H7 (cell line): ENCODE measurements at regions not wholly inside any gene's neighbourhood (a gene's known extent, or its start where the extent isn't known, plus 50 kb on each side); places are given as distances from the start of the nearest gene placed in this dataset.

Experiments
- DNase-seq: peaks from one replicate; pipeline ENCODE4 v3.0.0; 2012
- H3K27me3 ChIP-seq: 2 replicates; pipeline ENCODE4 v1.6.0; 2011; ENCODE audit warnings: mild to moderate bottlenecking, low read length; ENCODE audit not compliant: control insufficient read depth, insufficient read depth
- H3K36me3 ChIP-seq: replicated peaks from 2 replicates; pipeline ENCODE4 v1.5.1; 2011; ENCODE audit warnings: low read length; ENCODE audit not compliant: control insufficient read depth, insufficient read depth
- H3K4me3 ChIP-seq: 2 replicates; pipeline ENCODE4 v1.5.1; 2011; ENCODE audit warnings: low read depth, mild to moderate bottlenecking, control low read depth, low read length, moderate library complexity; ENCODE audit not compliant: insufficient read depth

GRCh38 chr6:98639089-98639635 is 195.2 kb upstream of the POU3F2 start:
- no peaks in the 10 kb centered on the region for H3K36me3 ChIP-seq
- no peaks in the 10 kb centered on the region for H3K27me3 ChIP-seq
- H3K4me3 ChIP-seq = no peak overlapping the region
- no peak for DNase-seq

GRCh38 chr6:98640366-98640765 is 194.0 kb upstream of the POU3F2 start:
- no peak for DNase-seq
- no peaks in the 10 kb centered on the region for H3K27me3 ChIP-seq
- no peak overlapping the region for H3K4me3 ChIP-seq
- H3K36me3 ChIP-seq = no peaks in the 10 kb centered on the region

- Histone ChIP-seq H3K4me3 (no peak overlapping the region), H3K36me3 (no peaks in the 10 kb centered on the region), H3K27me3 (no peaks in the 10 kb centered on the region)
- DNase-seq = no peak
These were observed 192.2 kb upstream of the POU3F2 start for GRCh38 chr6:98641949-98642719.

- H3K4me3 ChIP-seq = no peak overlapping the region
- H3K27me3 ChIP-seq = no peaks in the 10 kb centered on the region
- no peak for DNase-seq
- no peaks in the 10 kb centered on the region for H3K36me3 ChIP-seq
These were observed 190.3 kb upstream of the POU3F2 start for GRCh38 chr6:98644063-98644462.

GRCh38 chr6:98648211-98648914 is 186.0 kb upstream of the POU3F2 start:
- no peak for DNase-seq
- no peaks in the 10 kb centered on the region for H3K36me3 ChIP-seq
- no peaks in the 10 kb centered on the region for H3K27me3 ChIP-seq
- no peak overlapping the region for H3K4me3 ChIP-seq

GRCh38 chr6:98650941-98651340 is 183.4 kb upstream of the POU3F2 start:
- Histone ChIP-seq H3K4me3 (no peak overlapping the region), H3K36me3 (no peaks in the 10 kb centered on the region), H3K27me3 (no peaks in the 10 kb centered on the region)
- DNase-seq = no peak

- no peak for DNase-seq
- H3K27me3 ChIP-seq = no peaks in the 10 kb centered on the region
- no peaks in the 10 kb centered on the region for H3K36me3 ChIP-seq
- no peak overlapping the region for H3K4me3 ChIP-seq
These were observed 181.2 kb upstream of the POU3F2 start for GRCh38 chr6:98653179-98653578.

GRCh38 chr6:98657764-98658163 is 176.6 kb upstream of the POU3F2 start:
- peak; percentile 1 for DNase-seq
- no peak overlapping the region for H3K4me3 ChIP-seq
- H3K36me3 ChIP-seq = no peaks in the 10 kb centered on the region
- no peaks in the 10 kb centered on the region for H3K27me3 ChIP-seq

- H3K4me3 ChIP-seq = no peak overlapping the region
- no peak for DNase-seq
- H3K27me3 ChIP-seq = no peaks in the 10 kb centered on the region
- H3K36me3 ChIP-seq = no peaks in the 10 kb centered on the region
These were observed 165.0 kb upstream of the POU3F2 start for GRCh38 chr6:98669371-98669770.

- Histone ChIP-seq H3K36me3 (no peaks in the 10 kb centered on the region), H3K4me3 (no peak overlapping the region)
- DNase-seq = no peak
These were observed 164.2 kb upstream of the POU3F2 start for GRCh38 chr6:98670045-98670746.

GRCh38 chr6:98672681-98673475 is 161.5 kb upstream of the POU3F2 start:
- DNase-seq = no peak
- no peaks in the 10 kb centered on the region for H3K27me3 ChIP-seq

More at GRCh38 chr6:98670045-98670746, 164.2 kb upstream of the POU3F2 start:
- H3K27me3 ChIP-seq = no peaks in the 10 kb centered on the region

GRCh38 chr6:98678481-98678880 is 155.9 kb upstream of the POU3F2 start:
- H3K27me3 ChIP-seq = no peaks in the 10 kb centered on the region
- DNase-seq = no peak
- no peaks in the 10 kb centered on the region for H3K36me3 ChIP-seq
- H3K4me3 ChIP-seq = no peak overlapping the region

More at GRCh38 chr6:98672681-98673475, 161.5 kb upstream of the POU3F2 start:
- Histone ChIP-seq H3K4me3 (no peak overlapping the region), H3K36me3 (no peaks in the 10 kb centered on the region)

GRCh38 chr6:98686008-98686601 is 148.3 kb upstream of the POU3F2 start:
- H3K27me3 ChIP-seq = no peaks in the 10 kb centered on the region
- H3K36me3 ChIP-seq = no peaks in the 10 kb centered on the region
- no peak for DNase-seq
- no peak overlapping the region for H3K4me3 ChIP-seq

- Histone ChIP-seq H3K27me3 (no peaks in the 10 kb centered on the region), H3K36me3 (no peaks in the 10 kb centered on the region), H3K4me3 (no peak overlapping the region)
- no peak for DNase-seq
These were observed 146.6 kb upstream of the POU3F2 start for GRCh38 chr6:98687752-98688151.
